ENCODE measurements at regions not wholly inside any gene's neighbourhood (a gene's known extent, or its start where the extent isn't known, plus 50 kb on each side); places are given as distances from the start of the nearest gene placed in this dataset.

GRCh38 chr4:74625981-74626380, 168.3 kb downstream of the BTC start:
- TF ChIP-seq TCF12 (IDR thresholded peaks at IDR 0.05; ENCODE audit: low read depth) (no peak), CREB1 (IDR thresholded peaks at IDR 0.05; ENCODE audit: low read depth) (no peak), TEAD4 (IDR thresholded peaks at IDR 0.05) (no peak), FOXM1 (IDR thresholded peaks at IDR 0.05; ENCODE audit: borderline replicate concordance, low read depth) (no peak), RAD21 (IDR thresholded peaks at IDR 0.05; ENCODE audit: low read depth) (no peak), YY1 (IDR thresholded peaks at IDR 0.05; ENCODE audit: low read depth) (no peak), EP300 (IDR thresholded peaks at IDR 0.05; ENCODE audit: borderline replicate concordance) (no peak)
- TF ChIP-seq, protein P1, sequence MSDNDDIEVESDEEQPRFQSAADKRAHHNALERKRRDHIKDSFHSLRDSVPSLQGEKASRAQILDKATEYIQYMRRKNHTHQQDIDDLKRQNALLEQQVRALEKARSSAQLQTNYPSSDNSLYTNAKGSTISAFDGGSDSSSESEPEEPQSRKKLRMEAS (IDR thresholded peaks at IDR 0.05): no peak

All from Ishikawa (cell line).